HG03097 (cell line): ENCODE measurements at regions not wholly inside any gene's neighbourhood (a gene's known extent, or its start where the extent isn't known, plus 50 kb on each side); places are given as distances from the start of the nearest gene placed in this dataset.

Experiments
- ATAC-seq: cut with Tn5 transposase; IDR thresholded peaks from one replicate; pipeline ENCODE4 v1.9.1; 2021; ENCODE audit not compliant: unreplicated experiment, low FRiP score

GRCh38 chr16:88282564-88283395 is 100.0 kb upstream of the ZNF469 start:
- no peak for ATAC-seq

GRCh38 chr16:88283596-88283995 is 99.2 kb upstream of the ZNF469 start:
- ATAC-seq, result no peak

- no peak for ATAC-seq
These were observed 98.7 kb upstream of the ZNF469 start for GRCh38 chr16:88284101-88284500.

GRCh38 chr16:88284626-88285513 is 97.9 kb upstream of the ZNF469 start:
- no peak for ATAC-seq

- ATAC-seq, result no peak
These were observed 97.3 kb upstream of the ZNF469 start for GRCh38 chr16:88285514-88285822.

GRCh38 chr16:88286301-88286923 is 96.3 kb upstream of the ZNF469 start:
- no peak for ATAC-seq

GRCh38 chr16:88287219-88287618 is 95.5 kb upstream of the ZNF469 start:
- ATAC-seq, result no peak

GRCh38 chr16:88288303-88288702 is 94.5 kb upstream of the ZNF469 start:
- ATAC-seq, result no peak

- ATAC-seq, result no peak
These were observed 93.8 kb upstream of the ZNF469 start for GRCh38 chr16:88289001-88289400.

GRCh38 chr16:88289561-88289960 is 93.2 kb upstream of the ZNF469 start:
- ATAC-seq, result no peak

- no peak for ATAC-seq
These were observed 92.8 kb upstream of the ZNF469 start for GRCh38 chr16:88289968-88290401.

GRCh38 chr16:88290850-88291830 is 91.6 kb upstream of the ZNF469 start:
- ATAC-seq, result no peak

GRCh38 chr16:88292007-88292970 is 90.5 kb upstream of the ZNF469 start:
- no peak for ATAC-seq

GRCh38 chr16:88293097-88293496 is 89.7 kb upstream of the ZNF469 start:
- ATAC-seq, result no peak

GRCh38 chr16:88295671-88296436 is 86.9 kb upstream of the ZNF469 start:
- ATAC-seq, result no peak

GRCh38 chr16:88296437-88297177 is 86.2 kb upstream of the ZNF469 start:
- no peak for ATAC-seq

- no peak for ATAC-seq
These were observed 85.5 kb upstream of the ZNF469 start for GRCh38 chr16:88297178-88297720.
